GM04503 (cell line): ENCODE measurements at regions not wholly inside any gene's neighbourhood (a gene's known extent, or its start where the extent isn't known, plus 50 kb on each side); places are given as distances from the start of the nearest gene placed in this dataset.

ENCODE experiments used
- DNase-seq: peaks from one replicate; pipeline ENCODE4 v3.0.0-alpha.2; 2012; ENCODE audit warnings: low read depth

GRCh38 chr3:153314038-153314437 is 152.0 kb downstream of the RAP2B start:
- no peak for DNase-seq

GRCh38 chr3:153315781-153316180 is 153.8 kb downstream of the RAP2B start:
- peak; percentile 64 for DNase-seq

- no peak for DNase-seq
Observed at GRCh38 chr3:153319705-153320554, 157.9 kb downstream of the RAP2B start.

GRCh38 chr3:153320585-153321128 is 158.6 kb downstream of the RAP2B start:
- DNase-seq, result no peak

- no peak for DNase-seq
Observed at GRCh38 chr3:153328690-153329089, 166.7 kb downstream of the RAP2B start.

- no peak for DNase-seq
Observed at GRCh38 chr3:153330901-153331300, 168.9 kb downstream of the RAP2B start.

- DNase-seq, result no peak
Observed at GRCh38 chr3:153331676-153332075, 169.7 kb downstream of the RAP2B start.

- DNase-seq, result no peak
Observed at GRCh38 chr3:153334558-153334957, 172.5 kb downstream of the RAP2B start.

GRCh38 chr3:153337369-153337768 is 175.3 kb downstream of the RAP2B start:
- no peak for DNase-seq

- DNase-seq, result no peak
Observed at GRCh38 chr3:153338487-153338886, 176.5 kb downstream of the RAP2B start.

- no peak for DNase-seq
Observed at GRCh38 chr3:153339065-153339464, 177.0 kb downstream of the RAP2B start.

- DNase-seq, result no peak
Observed at GRCh38 chr3:153343988-153344782, 182.2 kb downstream of the RAP2B start.

- no peak for DNase-seq
Observed at GRCh38 chr3:153348457-153349107, 186.6 kb downstream of the RAP2B start.

- DNase-seq, result no peak
Observed at GRCh38 chr3:153349108-153349499, 187.1 kb downstream of the RAP2B start.

GRCh38 chr3:153350420-153350819 is 188.4 kb downstream of the RAP2B start:
- peak; percentile 59 for DNase-seq

GRCh38 chr3:153354641-153355040 is 192.6 kb downstream of the RAP2B start:
- DNase-seq, result no peak

GRCh38 chr3:153355559-153355958 is 193.5 kb downstream of the RAP2B start:
- no peak for DNase-seq

GRCh38 chr3:153356908-153357307 is 194.9 kb downstream of the RAP2B start:
- DNase-seq, result no peak

- DNase-seq, result no peak
Observed at GRCh38 chr3:153357436-153357835, 195.4 kb downstream of the RAP2B start.

GRCh38 chr3:153369561-153370374 is 207.7 kb downstream of the RAP2B start:
- DNase-seq, result no peak

GRCh38 chr3:153370680-153371079 is 208.7 kb downstream of the RAP2B start:
- no peak for DNase-seq

GRCh38 chr3:153372326-153372725 is 210.3 kb downstream of the RAP2B start:
- no peak for DNase-seq
